ENCODE measurements at regions not wholly inside any gene's neighbourhood (a gene's known extent, or its start where the extent isn't known, plus 50 kb on each side); places are given as distances from the start of the nearest gene placed in this dataset.
"Not testable (repeated sequence)": the region's sequence is repeated elsewhere in the genome, so short reads cannot be mapped to it uniquely, and the experiment has no call there.

DNA sequence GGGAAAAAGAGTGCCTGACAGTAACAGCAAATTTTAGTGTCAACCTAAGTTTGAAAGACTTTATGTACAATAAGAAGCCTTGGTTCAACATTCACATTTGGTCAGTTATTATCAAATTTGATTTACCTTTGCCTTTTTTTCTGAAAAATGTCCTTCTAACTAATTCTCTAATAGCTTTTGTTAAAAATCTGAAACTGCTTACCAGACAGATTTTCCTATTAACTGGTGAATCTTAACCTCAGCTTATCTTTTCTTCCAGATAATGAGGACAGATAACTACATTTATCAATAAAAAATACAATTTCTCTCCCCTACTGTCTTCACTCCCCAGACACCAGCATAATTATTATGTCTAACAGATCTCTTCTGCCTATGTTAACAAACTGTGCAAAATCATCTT, 988.5 kb downstream of the CDH18 start:
- DNase-seq = no peak

DNA sequence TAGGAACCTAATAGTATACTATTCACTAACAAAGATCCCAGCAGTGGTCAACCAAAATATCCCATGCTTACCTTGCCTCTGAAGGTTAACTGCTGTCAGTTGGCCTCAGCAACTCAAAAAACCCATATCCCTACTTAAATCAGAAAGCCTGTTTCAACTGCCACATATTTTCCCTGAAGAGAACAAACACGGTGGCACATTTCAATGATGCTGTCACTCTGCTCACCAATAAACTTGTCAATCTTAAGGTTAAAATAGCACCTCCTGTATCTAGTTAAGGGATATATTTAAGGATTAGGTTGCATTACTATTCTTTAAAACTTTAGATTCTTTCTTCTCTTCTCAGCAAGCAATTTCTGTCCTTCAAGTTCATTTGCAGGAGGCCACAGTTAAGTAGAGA, 986.9 kb downstream of the CDH18 start:
- DNase-seq = no peak

DNA sequence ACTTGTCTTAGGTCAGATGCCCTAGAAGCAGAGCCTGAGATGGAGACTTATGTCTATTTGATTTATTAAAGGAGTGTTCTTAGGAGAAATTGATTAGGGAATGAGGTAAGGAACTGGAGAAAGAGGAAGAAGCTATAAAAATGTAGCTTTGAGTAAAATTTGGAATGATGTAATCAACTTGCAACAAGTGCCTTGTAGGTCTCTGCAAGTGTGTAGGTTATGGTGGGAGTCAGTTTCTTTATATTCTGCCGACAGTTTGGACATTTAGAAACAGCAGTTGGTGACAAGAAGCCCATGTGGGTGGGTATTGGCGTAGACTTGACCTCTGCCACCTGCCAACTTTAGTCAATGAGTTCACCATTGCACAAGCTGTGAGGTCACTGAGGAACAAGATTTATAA, 986.5 kb downstream of the CDH18 start:
- no peak for DNase-seq

DNA sequence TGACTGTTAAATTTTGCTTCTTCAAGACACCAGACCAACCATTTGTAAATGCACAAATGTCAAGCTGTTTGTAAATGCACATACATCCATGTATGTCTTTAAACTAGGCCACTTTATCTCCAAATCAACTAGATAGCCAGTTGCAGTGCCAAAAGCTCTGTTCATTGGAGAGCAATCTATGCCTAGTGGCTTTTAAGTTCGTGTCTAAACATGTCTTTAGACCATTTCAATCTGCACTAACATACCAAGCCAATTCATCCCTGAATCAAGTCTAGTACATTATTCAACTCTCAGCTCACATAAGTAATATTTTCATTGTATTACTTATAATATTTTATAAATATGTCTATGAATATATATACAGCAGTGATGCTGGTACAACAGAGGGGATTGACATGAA, 985.9 kb downstream of the CDH18 start:
- DNase-seq = no peak

DNA sequence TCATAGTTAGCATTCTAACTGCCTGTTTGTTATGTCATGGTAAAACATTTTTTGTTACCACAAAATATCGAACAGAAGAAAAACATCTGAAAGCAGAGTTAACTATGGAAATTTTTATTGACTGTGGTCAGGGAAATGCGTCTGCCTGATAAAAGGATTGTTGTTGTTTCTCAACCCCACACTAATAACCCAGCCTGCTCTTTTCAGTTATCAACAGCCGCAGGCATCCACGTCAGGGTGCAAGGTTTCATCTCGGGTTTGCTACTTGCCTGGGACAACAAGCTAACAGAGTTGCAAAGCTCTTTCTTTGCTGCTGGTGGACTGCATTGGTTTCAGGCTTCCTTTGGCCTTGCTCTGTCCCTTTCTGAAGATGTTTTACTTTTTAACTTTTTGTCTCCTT, 969.2 kb downstream of the CDH18 start:
- no peak for DNase-seq

DNA sequence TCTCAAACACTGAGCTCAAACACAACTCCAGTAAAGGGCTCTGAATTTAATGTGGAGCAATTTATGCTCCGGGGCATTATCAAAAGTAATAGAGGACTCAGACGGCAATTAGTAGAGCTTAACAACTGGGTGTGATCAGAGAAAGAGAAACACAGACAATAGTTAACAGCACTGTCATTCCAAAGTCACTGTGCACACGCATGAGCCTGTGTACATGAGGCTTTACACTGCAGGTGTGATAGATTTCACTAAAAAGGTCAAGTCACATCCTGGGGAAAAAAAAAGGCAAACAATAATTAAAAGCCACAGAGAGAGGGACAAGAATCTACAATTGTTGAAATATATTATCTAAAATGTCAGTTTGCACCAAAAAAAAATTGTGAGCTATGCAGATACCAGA, 956.5 kb downstream of the CDH18 start:
- DNase-seq = no peak

DNA sequence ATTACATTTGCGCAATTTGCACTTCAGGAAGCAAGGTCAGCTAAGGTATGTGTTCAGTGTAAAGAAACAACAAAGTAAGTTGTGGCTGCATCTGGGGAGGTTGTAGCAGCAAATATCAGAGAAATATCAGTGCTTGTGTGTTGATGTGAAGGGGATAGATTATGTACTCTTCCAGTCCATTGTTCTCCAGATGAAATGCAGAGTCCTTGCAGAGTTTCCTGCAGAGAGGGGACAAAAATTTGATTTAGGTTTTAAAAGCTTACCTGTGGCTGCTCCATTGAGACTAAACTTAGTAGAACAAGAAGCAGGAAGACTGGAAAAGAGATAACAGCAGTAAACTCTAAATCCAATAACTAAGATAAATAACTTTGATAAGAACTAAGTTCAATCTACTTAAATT, 952.2 kb downstream of the CDH18 start:
- DNase-seq = no peak

DNA sequence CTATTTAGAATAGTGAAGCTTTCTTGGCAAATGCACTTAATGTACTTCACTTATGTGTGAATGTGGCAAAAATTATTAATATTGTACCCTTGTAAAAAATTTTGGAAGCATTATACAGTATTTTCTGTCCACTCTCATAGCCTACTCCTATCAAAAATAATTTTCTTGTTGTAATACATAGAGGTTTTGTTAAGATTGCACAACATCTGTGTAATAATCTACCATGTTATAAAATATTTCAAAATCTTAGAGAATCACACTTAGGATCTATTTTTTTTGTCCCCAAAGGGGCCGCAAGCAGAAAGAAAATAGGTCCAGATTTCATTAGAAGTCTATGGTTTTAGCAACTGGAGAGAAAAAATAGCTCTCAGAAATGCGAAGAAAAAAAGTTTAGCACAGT, 945.9 kb downstream of the CDH18 start:
- no peak for DNase-seq

DNA sequence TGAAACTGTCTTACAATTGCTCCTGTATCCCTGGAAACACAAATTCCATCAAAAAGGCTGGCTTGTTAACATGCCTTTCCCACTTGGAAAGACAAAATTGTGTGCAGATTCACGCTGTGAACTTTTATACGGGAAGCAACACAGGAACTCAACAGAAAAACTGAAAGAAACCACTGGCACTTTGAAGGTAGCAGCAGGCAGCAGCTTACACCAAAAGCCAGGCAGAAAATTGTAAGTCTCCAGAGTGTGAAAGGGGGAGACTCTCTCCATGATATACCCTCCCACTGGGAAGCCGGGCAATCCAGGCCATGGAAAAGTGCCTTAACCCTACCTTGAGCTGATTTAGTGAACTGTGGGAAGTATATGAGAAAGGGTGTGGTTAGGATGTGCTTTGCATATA, 943.7 kb downstream of the CDH18 start:
- no peak for DNase-seq

DNA sequence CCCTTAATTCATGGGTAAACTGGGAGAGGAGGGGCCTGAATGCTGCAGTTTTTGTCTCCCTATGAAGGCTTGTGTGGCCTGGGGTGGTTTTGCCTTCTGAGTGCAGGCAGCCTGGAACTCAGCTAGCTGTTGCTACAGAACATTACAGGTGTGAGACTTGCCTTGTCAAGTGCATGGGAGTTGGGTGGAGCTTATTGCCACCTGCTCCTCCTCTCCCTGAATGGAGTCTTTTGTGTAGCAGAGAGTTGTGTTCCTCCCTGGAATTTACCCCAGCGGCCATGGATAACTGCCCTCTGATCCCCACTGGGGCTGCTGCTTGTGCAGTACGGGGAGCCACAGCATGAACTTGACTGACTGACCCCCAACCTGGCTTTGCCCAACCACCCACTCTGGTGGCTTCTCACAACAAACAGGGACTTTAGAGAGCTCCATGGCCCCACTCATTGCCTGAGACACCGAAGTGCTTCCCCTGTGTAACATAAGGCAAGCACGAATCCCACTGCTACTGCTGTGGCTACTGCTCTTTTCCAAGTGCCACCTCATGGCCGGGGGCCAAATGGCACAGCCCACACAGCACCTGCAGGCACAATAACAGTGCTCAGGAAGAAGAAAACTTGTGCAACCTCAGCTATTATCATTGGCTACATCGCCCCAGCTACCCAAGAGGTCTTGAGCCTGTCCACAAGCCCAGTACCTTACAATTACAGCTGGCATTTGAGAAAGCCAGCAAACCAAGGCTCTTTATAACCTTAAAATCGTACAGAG, 942.9 kb downstream of the CDH18 start:
- DNase-seq = no peak

DNA sequence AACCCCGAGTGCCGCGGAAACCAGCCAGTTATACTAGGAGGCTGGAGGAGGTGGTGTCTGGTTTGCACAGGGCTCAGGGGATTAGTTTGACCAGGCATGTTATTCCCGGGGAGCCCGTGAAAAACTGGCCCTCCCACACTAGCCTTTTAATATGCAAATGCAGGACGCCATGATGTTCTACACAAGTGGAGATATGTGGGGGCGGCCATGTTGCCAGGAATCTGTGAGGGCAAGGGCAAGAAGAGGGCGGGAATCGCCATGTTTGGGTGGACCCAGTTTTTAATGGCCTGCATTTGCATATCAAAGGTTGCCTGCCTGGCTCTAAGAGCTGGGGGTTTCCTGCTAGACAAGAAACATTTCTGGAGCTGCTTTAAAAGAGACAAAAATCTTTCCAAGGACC, 940.7 kb downstream of the CDH18 start:
- no peak for DNase-seq

DNA sequence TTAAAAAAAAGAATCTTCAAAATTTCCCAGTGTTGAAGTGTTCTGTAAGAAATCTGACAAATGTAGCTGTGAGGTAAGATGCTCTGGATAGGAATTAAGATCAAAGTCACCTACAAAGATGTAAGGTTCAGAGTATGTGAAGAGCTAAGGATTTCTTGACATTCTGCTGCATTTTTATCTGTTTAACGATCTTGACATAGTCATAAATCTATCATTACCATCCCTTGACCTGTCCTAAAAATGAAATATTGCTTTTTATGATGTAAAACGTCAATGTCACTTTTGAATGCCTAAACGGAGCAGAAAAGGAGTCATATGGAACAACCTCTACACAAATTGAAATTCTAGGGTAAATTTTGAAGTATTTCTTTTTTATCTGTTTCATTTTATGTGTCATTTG, 939.3 kb downstream of the CDH18 start:
- DNase-seq = no peak

DNA sequence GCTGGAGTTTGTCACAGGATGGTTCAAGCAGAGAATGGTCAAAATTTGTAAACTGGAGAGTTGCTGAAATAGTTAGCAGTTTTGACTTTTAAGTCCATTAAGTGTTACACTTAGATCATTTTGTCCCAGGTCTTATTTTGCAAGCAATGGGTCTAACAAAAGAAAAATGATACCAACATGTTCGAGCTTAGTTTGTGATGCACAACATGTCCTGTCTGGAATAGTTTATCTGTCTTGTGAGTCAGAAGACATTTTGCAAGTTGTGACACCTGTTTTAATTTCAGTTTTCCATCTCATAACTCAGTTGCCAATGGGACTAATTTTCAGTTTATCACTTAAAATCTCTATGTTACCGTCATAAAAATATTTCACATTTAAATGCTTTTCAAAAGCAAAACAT, 929.8 kb downstream of the CDH18 start:
- DNase-seq = no peak

DNA sequence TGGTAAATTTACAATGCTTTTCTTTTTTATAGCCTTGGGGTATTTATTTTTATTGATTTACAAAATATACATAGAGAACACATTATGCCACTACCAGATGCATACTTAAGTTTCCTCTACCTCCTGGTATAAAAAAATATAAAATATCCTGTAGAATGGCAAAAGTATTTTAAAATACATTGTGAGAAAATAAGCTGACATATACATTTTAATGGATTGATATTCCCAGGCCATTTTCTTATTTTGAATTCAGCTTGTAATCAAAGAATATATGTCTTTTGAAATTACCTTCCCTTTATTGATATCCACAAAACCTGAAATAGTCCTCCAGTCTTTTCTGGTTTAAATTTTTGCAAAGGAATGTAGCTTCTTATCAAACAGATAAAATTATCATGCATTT, 923.9 kb downstream of the CDH18 start:
- no peak for DNase-seq

DNA sequence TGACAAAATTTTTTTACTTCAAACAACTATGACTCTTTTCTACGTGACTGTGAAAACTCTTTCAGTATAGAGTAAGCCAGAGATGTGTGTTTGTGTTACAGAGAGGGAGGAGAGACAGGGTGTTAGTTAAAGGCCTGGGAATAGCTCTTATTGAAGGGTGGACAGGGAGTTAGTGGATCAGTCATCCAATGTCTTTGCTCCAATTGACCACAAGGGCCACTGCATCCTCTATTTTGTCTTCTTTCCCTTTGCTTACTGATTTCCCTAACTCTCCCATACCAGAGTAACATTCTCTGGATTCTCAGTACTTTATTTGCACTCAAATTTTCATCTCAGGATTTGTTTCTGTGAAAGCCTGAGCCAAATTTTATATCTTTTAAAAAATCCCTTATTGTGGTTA, 920.3 kb downstream of the CDH18 start:
- no peak for DNase-seq

DNA sequence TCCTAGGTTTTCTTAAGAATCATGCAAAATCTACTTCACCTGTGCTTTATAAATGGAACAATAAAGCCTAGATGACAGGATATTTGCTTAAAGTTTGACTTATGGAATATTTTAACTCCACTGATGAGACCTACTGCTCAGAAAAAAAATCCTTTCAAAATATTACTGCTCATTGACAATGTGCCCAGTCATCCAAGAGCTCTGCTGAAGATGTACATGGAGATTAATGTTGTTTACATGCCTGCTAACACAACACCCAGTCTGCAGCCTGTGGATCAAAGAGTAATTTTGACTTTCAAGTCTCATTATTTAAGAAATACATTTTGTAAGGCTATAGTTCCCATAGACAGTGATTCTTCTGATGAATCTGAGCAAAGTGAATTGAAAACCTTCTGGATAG, 889.6 kb downstream of the CDH18 start:
- DNase-seq = no peak

DNA sequence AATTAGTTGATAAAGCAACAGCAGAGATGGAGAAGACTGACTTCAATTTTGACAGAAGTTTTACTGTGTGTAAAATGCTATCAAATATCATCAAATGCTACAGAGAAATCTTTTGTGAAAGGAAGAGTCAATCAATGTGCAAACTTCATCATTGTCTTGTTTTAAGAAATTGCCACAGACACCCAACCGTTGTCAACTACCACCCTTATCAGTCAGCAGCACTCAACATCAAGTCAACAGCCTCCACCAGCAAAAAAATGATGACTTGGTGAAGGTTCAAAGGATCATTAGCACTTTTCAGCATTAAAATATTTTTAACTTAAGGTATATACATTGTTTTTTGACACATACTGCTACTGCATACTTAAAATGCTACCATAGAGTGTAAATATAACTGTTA, 888.8 kb downstream of the CDH18 start:
- no peak for DNase-seq

DNA sequence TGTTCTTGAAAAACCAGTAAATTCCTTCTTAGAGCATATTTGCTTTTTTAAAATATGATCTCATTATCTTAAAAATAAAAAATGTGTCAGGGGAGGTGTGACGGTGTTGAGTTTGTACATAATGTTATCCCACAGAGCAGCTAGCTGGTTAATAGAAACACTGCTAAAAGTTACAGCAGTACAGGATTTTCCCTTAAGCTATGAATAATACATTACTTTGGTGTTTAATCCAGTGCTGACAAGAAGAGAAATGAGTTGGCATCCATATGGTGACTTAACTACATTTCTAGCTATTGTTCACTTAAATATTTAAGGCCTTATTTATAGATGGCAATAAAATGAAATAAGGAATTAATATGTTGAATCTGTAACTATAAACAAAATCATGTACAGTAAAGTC, 883.1 kb downstream of the CDH18 start:
- no peak for DNase-seq

DNA sequence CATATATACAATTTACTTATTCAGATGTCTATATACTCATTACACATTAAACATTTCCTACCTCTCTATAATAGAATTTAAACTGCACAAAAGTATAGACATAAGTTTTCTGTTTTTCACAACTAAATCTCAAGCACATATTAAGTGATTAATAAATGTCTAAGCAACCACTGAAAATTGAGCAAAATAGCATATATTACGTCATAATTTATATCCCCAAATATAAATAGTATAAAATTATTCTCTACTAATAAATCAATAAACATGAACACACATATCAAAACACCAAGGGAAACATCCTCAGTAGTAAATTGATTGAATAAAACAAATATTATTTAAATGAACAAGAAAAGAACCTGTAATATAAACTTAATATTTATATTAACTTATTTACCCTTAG, 865.1 kb downstream of the CDH18 start:
- no peak for DNase-seq

DNA sequence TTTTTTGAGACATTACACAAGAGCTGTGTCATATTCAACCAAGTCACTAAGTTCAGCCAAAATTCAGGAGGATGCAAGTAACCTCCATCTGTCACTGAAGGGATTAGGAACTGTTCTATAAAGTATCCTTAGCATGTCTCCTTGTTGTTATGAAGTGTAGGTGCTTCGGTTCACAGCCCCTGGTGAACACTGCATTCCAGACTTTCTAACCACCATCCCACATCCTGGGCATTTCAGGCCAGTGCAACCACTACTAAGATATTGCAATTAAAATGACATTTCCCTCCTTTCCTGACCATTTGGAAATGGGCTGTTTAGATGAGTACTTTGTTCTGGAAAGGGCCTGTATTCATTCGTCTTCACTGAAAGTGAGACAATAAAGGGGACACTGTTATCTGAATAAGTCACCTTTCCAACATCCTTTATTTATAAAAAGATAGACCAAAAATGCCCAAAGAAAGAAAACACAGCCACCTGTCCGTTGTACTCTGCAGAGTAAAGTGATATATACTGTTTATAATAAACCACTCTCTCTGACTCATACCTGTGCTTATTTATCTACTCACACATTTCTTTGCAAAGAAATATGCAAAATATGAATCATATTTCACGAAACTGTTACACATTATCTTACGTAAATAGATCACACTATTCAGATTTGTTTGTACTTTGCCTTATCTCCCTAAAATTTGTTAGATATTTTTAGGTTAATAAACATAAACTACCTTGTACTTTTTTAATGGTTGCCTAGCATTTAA, 861.9 kb downstream of the CDH18 start:
- no peak for DNase-seq

DNA sequence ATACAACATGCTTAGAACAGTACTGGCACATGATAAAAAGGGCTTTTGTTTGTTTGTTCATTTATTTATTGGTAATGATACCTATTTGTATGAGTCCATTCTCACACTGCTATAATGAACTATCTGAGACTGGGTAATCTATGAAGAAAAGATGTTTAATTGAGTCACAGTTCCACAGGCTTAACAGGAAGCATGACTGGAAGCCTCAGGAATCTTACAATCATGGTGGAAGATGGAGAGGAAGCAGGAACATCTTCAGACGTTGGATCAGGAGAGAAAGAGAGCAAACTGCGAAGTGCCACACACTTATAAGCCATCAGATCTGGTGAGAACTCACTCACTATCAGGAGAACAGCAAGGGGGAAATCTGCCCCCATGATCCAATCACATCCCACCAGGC, 847.7 kb downstream of the CDH18 start:
- DNase-seq = no peak

DNA sequence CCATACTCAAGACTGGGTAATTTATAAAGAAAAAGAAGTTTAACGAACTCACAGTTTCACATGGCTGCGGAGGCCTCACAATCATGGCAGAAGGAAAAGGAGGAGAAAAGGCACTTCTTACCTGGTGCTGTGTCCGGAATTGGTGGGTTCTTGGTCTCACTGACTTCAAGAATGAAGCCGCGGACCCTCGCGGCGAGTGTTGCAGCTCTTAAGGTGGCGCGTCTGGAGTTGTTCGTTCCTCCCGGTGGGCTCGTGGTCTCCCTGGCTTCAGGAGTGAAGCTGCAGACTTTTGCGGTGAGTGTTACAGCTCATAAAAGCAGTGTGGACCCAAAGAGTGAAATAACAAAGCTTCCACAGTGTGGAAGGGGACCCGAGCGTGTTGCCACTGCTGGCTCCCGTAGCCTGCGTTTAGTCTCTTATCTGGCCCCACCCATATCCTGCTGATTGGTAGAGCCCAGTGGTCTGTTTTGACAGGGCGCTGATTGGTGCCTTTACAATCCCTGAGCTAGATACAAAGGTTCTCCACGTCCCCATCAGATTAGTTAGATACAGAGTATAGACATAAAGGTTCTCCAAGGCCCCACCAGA, 846.0 kb downstream of the CDH18 start:
- not testable (repeated sequence) for DNase-seq

DNA sequence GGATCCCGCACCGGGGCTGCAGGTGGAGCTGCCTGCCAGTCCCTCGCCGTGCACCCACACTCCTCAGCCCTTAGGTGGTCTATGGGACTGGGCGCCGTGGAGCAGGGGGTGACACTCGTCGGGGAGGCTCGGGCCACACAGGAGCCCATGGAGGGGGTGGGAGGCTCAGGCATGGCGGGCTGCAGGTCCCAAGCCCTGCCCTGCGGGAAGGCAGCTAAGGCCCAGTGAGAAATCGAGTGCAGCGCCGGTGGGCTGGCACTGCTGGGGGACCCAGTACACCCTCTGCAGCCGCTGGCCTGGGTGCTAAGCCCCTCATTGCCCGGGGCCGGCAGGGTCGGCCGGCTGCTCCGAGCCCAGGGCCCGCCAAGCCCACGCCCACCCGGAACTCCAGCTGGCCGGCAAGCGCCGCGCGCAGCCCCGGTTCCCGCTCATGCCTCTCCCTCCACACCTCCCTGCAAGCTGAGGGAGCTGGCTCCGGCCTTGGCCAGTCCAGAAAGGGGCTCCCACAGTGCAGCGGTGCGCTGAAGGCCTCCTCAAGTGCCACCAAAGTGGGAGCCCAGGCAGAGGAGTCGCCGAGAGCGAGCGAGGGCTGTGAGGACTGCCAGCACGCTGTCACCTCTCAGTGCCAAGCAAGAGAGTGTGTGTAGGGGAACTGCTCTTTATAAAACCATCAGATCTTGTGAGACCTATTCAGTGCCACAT, 845.1 kb downstream of the CDH18 start:
- DNase-seq = not testable (repeated sequence)

DNA sequence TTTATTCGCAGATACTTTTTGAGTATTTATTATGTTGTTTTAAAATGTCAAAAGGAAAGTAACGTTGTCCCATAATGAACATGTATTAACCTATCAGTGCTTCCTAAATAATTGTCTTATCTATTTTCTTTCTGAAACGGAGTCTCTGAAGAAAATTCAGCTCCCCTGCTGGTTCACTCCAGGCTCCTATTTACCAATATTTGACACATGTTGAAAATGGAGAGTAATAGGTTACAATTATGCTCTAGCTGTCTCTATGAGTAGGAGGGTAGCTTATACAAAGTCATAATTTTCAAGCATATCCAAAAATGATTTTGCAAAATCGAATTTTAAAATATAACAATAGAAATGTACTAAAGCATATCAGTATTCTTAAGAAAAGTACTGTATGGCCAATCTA, 844.1 kb downstream of the CDH18 start:
- no peak for DNase-seq

Data from NK-92 treated with Interleukin-12 subunit alpha and Interleukin-12 subunit beta, amount 100 ng/mL, for 24 hours (cell line).